GM10266 (cell line): ENCODE measurements at regions not wholly inside any gene's neighbourhood (a gene's known extent, or its start where the extent isn't known, plus 50 kb on each side); places are given as distances from the start of the nearest gene placed in this dataset.
A peak's percentile ranks its signal among the peaks of the same experiment; 100 is the strongest.

Experiments
- DNase-seq: peaks from one replicate; pipeline ENCODE4 v3.0.0; 2012; ENCODE audit errors: extremely low spot score
- TF ChIP-seq, protein P1 (sequence below): IDR thresholded peaks from 2 replicates; pipeline ENCODE4 v1.5.1; 2012; ENCODE audit warnings: mild to moderate bottlenecking, low read depth; ENCODE audit not compliant: control insufficient read depth, insufficient read depth; ENCODE audit errors: missing control alignments

DNA sequence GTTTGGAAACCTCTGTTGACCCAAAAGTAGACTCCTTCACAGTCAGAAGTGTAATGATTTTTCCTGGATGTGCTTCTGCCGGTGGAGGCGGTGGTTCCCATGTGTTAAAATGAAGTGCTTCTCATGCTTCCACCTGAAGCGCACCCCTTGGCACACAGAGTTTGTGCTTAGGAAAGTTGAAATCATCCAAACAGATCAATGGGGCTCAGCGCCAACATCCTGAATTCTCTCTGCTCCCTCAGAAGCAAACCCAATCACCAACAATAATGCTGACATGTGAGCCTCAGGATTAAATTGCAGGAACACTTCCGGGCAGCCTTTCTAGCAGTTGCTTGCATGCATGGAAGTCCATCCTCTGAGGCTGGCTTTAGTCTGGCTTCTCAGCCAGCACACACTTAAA lies 71.0 kb downstream of the MED10 start:
- DNase-seq: no peak

DNA sequence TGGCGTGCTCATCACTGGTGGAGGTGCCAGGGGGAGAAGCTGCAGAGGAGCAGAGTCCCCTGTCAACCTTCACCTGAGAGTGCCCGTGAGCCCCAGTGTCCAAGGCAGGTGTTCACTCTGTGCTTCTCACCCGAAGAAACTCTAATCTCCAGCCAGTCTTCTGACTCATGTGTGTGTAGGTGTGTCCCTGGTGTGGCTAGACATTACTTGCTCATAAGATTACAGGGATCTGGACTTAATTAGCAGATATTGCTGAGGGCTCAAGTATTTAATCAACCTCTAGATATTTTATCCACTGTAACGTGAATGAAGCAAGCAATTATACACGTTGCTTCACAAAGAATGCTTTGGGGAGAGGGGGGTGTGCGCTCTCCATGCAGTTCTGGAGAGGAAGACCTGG lies 72.5 kb downstream of the MED10 start:
- DNase-seq: no peak
- TF ChIP-seq, protein P1, sequence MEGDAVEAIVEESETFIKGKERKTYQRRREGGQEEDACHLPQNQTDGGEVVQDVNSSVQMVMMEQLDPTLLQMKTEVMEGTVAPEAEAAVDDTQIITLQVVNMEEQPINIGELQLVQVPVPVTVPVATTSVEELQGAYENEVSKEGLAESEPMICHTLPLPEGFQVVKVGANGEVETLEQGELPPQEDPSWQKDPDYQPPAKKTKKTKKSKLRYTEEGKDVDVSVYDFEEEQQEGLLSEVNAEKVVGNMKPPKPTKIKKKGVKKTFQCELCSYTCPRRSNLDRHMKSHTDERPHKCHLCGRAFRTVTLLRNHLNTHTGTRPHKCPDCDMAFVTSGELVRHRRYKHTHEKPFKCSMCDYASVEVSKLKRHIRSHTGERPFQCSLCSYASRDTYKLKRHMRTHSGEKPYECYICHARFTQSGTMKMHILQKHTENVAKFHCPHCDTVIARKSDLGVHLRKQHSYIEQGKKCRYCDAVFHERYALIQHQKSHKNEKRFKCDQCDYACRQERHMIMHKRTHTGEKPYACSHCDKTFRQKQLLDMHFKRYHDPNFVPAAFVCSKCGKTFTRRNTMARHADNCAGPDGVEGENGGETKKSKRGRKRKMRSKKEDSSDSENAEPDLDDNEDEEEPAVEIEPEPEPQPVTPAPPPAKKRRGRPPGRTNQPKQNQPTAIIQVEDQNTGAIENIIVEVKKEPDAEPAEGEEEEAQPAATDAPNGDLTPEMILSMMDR: no peak

More for the DNA sequence above, 71.0 kb downstream of the MED10 start:
- TF ChIP-seq, protein P1: no peak

DNA sequence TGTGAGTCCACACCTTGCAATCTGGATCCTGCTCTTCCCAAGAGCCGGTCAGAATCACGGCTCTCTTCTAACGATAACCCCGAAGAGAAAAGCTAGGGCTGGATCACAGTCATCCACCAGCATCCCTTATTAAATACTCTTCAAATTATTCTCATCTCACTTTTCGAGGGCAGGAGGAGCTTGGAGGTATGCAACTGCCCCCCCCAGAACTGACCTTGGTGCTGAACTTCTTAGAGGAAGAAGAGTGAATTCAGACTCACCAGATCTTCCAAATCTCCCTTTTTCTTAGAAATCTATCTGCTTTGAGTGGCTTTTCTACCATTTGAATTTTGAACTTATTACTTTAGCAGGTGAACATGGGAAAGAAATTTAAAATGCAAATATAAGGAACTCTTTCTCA lies 75.7 kb downstream of the MED10 start:
- DNase-seq: no peak
- TF ChIP-seq, protein P1: no peak

DNA sequence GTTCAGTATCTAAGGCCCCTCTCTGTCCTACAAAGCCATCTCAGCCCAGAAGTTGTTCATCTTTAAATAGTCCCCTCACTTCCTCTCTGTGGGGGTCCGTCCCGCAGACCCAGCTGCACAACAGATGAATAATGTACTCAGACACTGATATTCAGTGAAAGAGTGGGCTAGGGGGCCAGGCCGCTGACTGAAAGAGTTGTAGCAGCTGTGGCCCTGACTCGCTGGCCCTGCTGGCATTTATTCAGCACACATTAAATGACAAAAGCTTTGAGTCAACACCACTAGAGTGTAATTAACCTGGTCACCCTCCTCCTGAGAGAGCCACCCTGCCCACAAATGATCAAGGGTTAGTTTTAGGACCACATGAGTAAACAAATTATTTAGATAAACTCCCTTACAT lies 76.3 kb downstream of the MED10 start:
- DNase-seq: no peak
- TF ChIP-seq, protein P1: no peak

DNA sequence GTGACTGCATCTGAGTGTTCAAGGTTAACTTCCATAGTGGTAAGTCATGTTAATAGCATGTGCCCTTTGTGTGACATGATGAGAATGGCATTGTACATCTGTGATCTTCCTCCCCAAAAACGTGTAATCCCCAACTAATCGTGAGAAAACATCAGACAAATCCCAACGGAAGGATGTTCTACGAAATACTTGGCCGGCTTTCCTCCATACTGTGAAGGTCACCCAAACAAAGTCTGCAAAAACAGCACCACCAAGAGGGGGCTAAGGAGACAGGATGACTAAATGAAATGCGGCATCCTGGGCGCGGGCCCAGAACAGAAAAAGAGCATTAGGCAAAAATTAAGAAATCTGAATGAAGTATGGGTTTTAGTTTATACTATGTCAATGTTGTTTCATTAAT lies 81.8 kb downstream of the MED10 start:
- TF ChIP-seq, protein P1: no peak
- DNase-seq: no peak

DNA sequence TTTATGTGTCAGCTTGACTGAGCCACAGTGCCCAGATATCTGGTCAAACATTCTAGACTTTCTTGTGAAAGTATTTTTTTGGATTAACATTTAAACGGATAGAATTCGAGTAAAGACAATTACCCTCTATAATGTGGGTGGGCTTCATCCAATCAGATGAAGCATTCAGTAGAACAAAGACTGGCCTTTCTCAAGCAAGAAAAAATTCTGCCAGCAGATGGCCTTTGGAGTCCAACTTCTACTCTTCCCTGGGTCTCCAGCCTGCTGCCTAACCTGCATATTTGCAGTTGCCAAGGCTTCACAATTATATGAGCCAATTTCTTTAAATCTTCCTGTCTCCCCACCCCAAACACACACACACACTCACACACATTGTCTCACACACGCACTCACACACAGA lies 86.4 kb downstream of the MED10 start:
- no peak for DNase-seq
- TF ChIP-seq, protein P1: peak; percentile 13

DNA sequence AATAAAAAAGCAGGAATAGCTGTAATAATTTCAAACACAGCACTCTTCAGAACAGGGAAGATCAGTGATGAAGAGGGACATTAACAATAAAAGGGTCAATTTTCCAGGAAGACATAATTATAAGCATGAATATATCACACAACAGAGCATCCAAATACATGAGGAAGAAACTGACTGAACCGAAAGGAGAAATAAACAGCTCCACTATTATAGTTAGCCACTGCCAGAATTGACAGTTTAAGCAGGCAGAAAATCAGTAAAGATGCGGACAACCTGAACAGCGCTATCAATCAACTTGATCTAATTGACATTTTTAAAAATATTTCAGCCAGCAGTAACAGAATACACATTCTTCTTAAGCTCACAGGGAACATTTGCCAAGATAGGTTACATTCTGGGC lies 89.1 kb downstream of the MED10 start:
- TF ChIP-seq, protein P1: no peak
- no peak for DNase-seq
